GM23338 (cell line): ENCODE measurements at regions not wholly inside any gene's neighbourhood (a gene's known extent, or its start where the extent isn't known, plus 50 kb on each side); places are given as distances from the start of the nearest gene placed in this dataset.

Experiments used
- ATAC-seq: fragments of 200-7000 bp; cut with Tn5 transposase; 3 replicates; pipeline ENCODE4 v1.9.1; 2020
- DNase-seq: peaks from one replicate; pipeline ENCODE4 v3.0.0-alpha.2; 2015; ENCODE audit warnings: low spot score
- H2AFZ ChIP-seq: fragments of 200-600 bp; sonication (generic); 2 replicates; pipeline ENCODE4 v1.8.0; 2016; ENCODE audit warnings: antibody characterized with exemption, mild to moderate bottlenecking, moderate library complexity
- H3F3A ChIP-seq: fragments of 200-600 bp; sonication (generic); replicated peaks from 2 replicates; pipeline ENCODE4 v1.8.0; 2017; ENCODE audit warnings: antibody characterized with exemption, mixed run types, low read depth
- H3K27ac ChIP-seq: fragments of 200-600 bp; sonication (generic); 2 replicates; pipeline ENCODE4 v1.6.1; 2016; ENCODE audit warnings: low read depth
- H3K27me3 ChIP-seq: fragments of 200-600 bp; sonication (generic); 2 replicates; pipeline ENCODE4 v1.8.0; 2016; ENCODE audit warnings: mild to moderate bottlenecking, mixed run types, moderate library complexity; ENCODE audit not compliant: insufficient read depth
- H3K36me3 ChIP-seq: fragments of 200-600 bp; sonication (generic); 2 replicates; pipeline ENCODE4 v1.8.0; 2016; ENCODE audit warnings: mild to moderate bottlenecking; ENCODE audit not compliant: insufficient read depth
- H3K4me1 ChIP-seq: fragments of 200-600 bp; sonication (generic); 2 replicates; pipeline ENCODE4 v1.8.0; 2016; ENCODE audit warnings: mild to moderate bottlenecking, moderate library complexity; ENCODE audit not compliant: insufficient read depth
- H3K4me2 ChIP-seq: fragments of 200-600 bp; sonication (generic); 2 replicates; pipeline ENCODE4 v1.7.1; 2017; ENCODE audit warnings: mixed run types
- H3K4me3 ChIP-seq: fragments of 200-600 bp; sonication (generic); 2 replicates; pipeline ENCODE4 v1.6.1; 2016; ENCODE audit warnings: mixed run types
- H3K79me2 ChIP-seq: fragments of 200-600 bp; sonication (generic); replicated peaks from 2 replicates; pipeline ENCODE4 v1.8.0; 2017; ENCODE audit warnings: mild to moderate bottlenecking; ENCODE audit not compliant: insufficient read depth
- H3K9me2 ChIP-seq: fragments of 200-600 bp; sonication (generic); 2 replicates; pipeline ENCODE4 v1.8.0; 2017; ENCODE audit not compliant: insufficient read depth
- H4K20me1 ChIP-seq: fragments of 200-600 bp; sonication (generic); replicated peaks from 2 replicates; pipeline ENCODE4 v1.8.0; 2017; ENCODE audit warnings: mild to moderate bottlenecking; ENCODE audit not compliant: insufficient read depth
- H3K27ac Mint-ChIP-seq: 2 replicates; pipeline ENCODE4 v1.8.0; 2020; ENCODE audit warnings: inconsistent platforms, mild to moderate bottlenecking, moderate library complexity, mixed read lengths
- H3K27me3 Mint-ChIP-seq: 3 replicates; pipeline ENCODE4 v1.8.0; 2022; ENCODE audit warnings: low read depth, mild to moderate bottlenecking, moderate library complexity, mixed read lengths, inconsistent platforms; ENCODE audit not compliant: insufficient read depth, poor library complexity
- H3K36me3 Mint-ChIP-seq: 3 replicates; pipeline ENCODE4 v1.8.0; 2021; ENCODE audit warnings: low read depth, mild to moderate bottlenecking, inconsistent platforms, moderate library complexity, mixed read lengths
- H3K4me1 Mint-ChIP-seq: 3 replicates; pipeline ENCODE4 v1.8.0; 2020; ENCODE audit warnings: mild to moderate bottlenecking, inconsistent platforms, mixed read lengths
- H3K4me3 Mint-ChIP-seq: 3 replicates; pipeline ENCODE4 v1.8.0; 2021; ENCODE audit warnings: moderate library complexity, mild to moderate bottlenecking, inconsistent platforms, mixed read lengths
- H3K9me3 Mint-ChIP-seq: 3 replicates; pipeline ENCODE4 v1.8.0; 2020; ENCODE audit warnings: moderate library complexity, mild to moderate bottlenecking, inconsistent platforms, mixed read lengths
- CREB1 ChIP-seq: fragments of 250-450 bp; sonication (Bioruptor Pico); IDR thresholded peaks from 2 replicates; pipeline ENCODE4 v1.5.0; 2020; ENCODE audit warnings: low read depth, mild to moderate bottlenecking, moderate library complexity
- CTCF ChIP-seq, 2 experiments: fragments of 200-600 bp in 1 of 2; sonication (generic) in 1 of 2; conservative IDR thresholded peaks; 2 replicates each; pipeline versions ENCODE4 v1.5.1 to v1.6.1; 2016 to 2017; ENCODE audit warnings: antibody characterized with exemption in 2 of 2, low read depth in 2 of 2, mild to moderate bottlenecking in 2 of 2, moderate library complexity in 1 of 2
- ETS1 ChIP-seq: IDR thresholded peaks from 2 replicates; pipeline ENCODE4 v1.6.1; 2016; ENCODE audit warnings: antibody characterized with exemption
- EZH2 ChIP-seq: fragments of 200-600 bp; sonication (generic); IDR thresholded peaks from one replicate; pipeline ENCODE4 v1.8.0; 2017; ENCODE audit warnings: antibody characterized with exemption, mild to moderate bottlenecking, low read depth; ENCODE audit not compliant: unreplicated experiment
- POLR2AphosphoS5 ChIP-seq: IDR thresholded peaks from 2 replicates; pipeline ENCODE4 v1.6.1; 2016; ENCODE audit warnings: antibody characterized with exemption, low read depth
- STAT1 ChIP-seq: IDR thresholded peaks from one replicate; pipeline ENCODE4 v1.6.1; 2016; ENCODE audit warnings: antibody characterized with exemption; ENCODE audit not compliant: unreplicated experiment
- ZNF462 ChIP-seq: fragments of 250-450 bp; sonication (Bioruptor Pico); IDR thresholded peaks from 2 replicates; pipeline ENCODE4 v1.5.0; 2020; ENCODE audit warnings: mild to moderate bottlenecking, moderate library complexity

- TF ChIP-seq ZNF462 (CRISPR knock-in tag) (no peak), ETS1 (no peak), STAT1 (no peak)
Observed at GRCh38 chr13:53499576-53500133, 471.0 kb downstream of the OLFM4 start (continued).

GRCh38 chr13:53501387-53501786 is 472.8 kb downstream of the OLFM4 start:
- DNase-seq (no peak), ATAC-seq (no peak)
- Histone ChIP-seq H2AFZ (no peak overlapping the region), H3K27ac (no peak overlapping the region), H4K20me1 (no peaks in the 10 kb centered on the region), H3K4me1 (peaks cover 4% of the 10 kb centered on the region; the same call in 1 of the 2 replicates), H3K79me2 (no peaks in the 10 kb centered on the region), H3F3A (no peaks in the 10 kb centered on the region), H3K4me2 (no peak overlapping the region), H3K27me3 (no peaks in the 10 kb centered on the region), H3K4me3 (no peak overlapping the region), H3K36me3 (no peaks in the 10 kb centered on the region), H3K9me2 (no peaks in the 10 kb centered on the region)
- Mint-ChIP-seq H3K27ac (no peak overlapping the region), H3K36me3 (no peaks in the 10 kb centered on the region), H3K4me1 (peaks cover 2% of the 10 kb centered on the region; the same call in 1 of the 3 replicates), H3K4me3 (no peak overlapping the region), H3K27me3 (no peaks in the 10 kb centered on the region), H3K9me3 (peaks cover 3% of the 10 kb centered on the region; the same call in 1 of the 3 replicates)
- no peak for TF ChIP-seq CTCF (conservative IDR thresholded peaks at IDR 0.05; ENCODE audit: low read depth in 2 of 2)
- TF ChIP-seq POLR2AphosphoS5: no peak
- TF ChIP-seq CREB1 (CRISPR knock-in tag): no peak
- no peak for TF ChIP-seq ETS1
- TF ChIP-seq EZH2: no peak
